Activated T-cell treated with anti-CD3 and anti-CD28 coated beads, Interleukin-2, amount 50 U/mL, for 72 hours (primary cell): ENCODE measurements at regions not wholly inside any gene's neighbourhood (a gene's known extent, or its start where the extent isn't known, plus 50 kb on each side); places are given as distances from the start of the nearest gene placed in this dataset.

ENCODE experiments used
- ATAC-seq, 2 donors: fragments of 150-1000 bp; cut with Tn5 transposase; replicated peaks in 1 of 2; 2 replicates each; pipeline ENCODE4 v1.10.0; 2021; ENCODE audit warnings: moderate library complexity in 2 of 2, mild to moderate bottlenecking in 1 of 2
- DNase-seq, 2 donors: peaks; one replicate each; pipeline ENCODE4 v3.0.0; 2021 to 2022; ENCODE audit warnings: mixed read lengths in 1 of 2
- H3K27ac Mint-ChIP-seq: one replicate; pipeline ENCODE4 v1.8.0; 2022; ENCODE audit warnings: mild to moderate bottlenecking, moderate library complexity, mixed read lengths
- H3K27me3 Mint-ChIP-seq: one replicate; pipeline ENCODE4 v1.8.0; 2022; ENCODE audit warnings: low read depth, mixed read lengths
- H3K36me3 Mint-ChIP-seq, 2 donors: one replicate each; pipeline ENCODE4 v1.8.0; 2022; ENCODE audit warnings: mixed read lengths in 2 of 2, mild to moderate bottlenecking in 1 of 2; ENCODE audit not compliant: insufficient read depth in 2 of 2
- H3K4me1 Mint-ChIP-seq: one replicate; pipeline ENCODE4 v1.8.0; 2022; ENCODE audit warnings: low read depth, mixed read lengths
- H3K4me3 Mint-ChIP-seq, 2 donors: one replicate each; pipeline ENCODE4 v1.8.0; 2022; ENCODE audit warnings: mild to moderate bottlenecking in 2 of 2, mixed read lengths in 2 of 2, moderate library complexity in 2 of 2
- H3K9me3 Mint-ChIP-seq, 2 donors: one replicate each; pipeline ENCODE4 v1.8.0; 2022; ENCODE audit warnings: mixed read lengths in 2 of 2

DNA sequence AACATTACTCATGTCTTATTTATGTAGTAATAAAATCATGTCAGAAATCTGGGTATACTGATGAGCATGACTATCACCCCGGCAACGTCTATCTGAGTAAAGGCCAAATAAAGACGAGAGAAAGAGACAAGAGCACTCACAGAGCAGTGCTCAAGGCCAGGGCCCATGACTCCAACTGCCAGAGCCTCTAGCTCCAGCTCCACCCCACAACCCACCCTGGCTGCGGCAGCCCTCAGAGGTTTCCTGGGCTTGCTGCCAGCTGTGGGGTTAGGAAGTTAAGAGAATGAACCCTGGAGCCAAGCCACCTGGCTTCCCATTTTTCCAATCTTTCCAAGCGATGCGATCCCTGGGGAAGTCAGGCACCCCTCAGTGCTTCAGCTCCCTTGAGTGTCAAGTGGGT, 92.0 kb upstream of the PAX1 start:
- Mint-ChIP-seq H3K4me3 (no peak overlapping the region), H3K27me3 (peaks cover 24% of the 10 kb centered on the region)

DNA sequence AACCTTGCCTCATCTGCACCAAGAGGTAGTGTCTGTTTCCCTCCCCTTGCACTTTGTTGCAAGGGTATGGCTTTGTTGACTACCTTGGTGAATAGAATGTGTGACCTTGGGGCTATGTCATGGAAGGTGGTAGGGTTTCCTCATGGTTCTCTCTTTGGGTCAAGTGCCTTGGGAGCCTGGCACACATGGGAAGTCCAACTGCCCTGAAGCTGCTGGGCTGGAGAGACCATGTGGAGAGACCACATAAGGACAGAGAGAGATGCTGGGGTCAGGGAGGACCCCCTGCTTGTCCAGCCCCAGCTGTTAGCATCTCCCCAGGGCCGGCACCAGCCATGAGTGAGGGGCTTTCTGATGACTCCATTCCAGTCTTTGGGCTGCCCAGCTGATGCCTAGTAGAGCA, 95.5 kb upstream of the PAX1 start:
- no peak for DNase-seq
- no peak for ATAC-seq
- Mint-ChIP-seq H3K27ac (no peak overlapping the region), H3K4me3 (no peak overlapping the region), H3K36me3 (peaks cover 4 to 7% of the 10 kb centered on the region in 2 donors), H3K4me1 (no peaks in the 10 kb centered on the region), H3K27me3 (peaks cover 21% of the 10 kb centered on the region), H3K9me3 (peaks cover 5 to 8% of the 10 kb centered on the region in 2 donors)

More for the DNA sequence above, 92.0 kb upstream of the PAX1 start:
- no peak overlapping the region for H3K27ac Mint-ChIP-seq
- peaks cover 0 to 1% of the 10 kb centered on the region in 2 donors for H3K9me3 Mint-ChIP-seq
- DNase-seq (no peak), ATAC-seq (no peak)
- H3K36me3 Mint-ChIP-seq: no peaks in the 10 kb centered on the region
- no peaks in the 10 kb centered on the region for H3K4me1 Mint-ChIP-seq

GRCh38 chr20:21609221-21609620, 95.4 kb upstream of the NKX2-2 start:
- Mint-ChIP-seq H3K36me3 (peaks cover 4 to 7% of the 10 kb centered on the region in 2 donors), H3K4me1 (no peaks in the 10 kb centered on the region), H3K4me3 (no peak overlapping the region), H3K9me3 (peaks cover 5 to 9% of the 10 kb centered on the region in 2 donors), H3K27me3 (peaks cover 21% of the 10 kb centered on the region), H3K27ac (no peak overlapping the region)
- ATAC-seq (no peak), DNase-seq (no peak)

- Mint-ChIP-seq H3K4me1 (no peaks in the 10 kb centered on the region), H3K9me3 (peaks cover 5 to 11% of the 10 kb centered on the region in 2 donors), H3K27ac (no peak overlapping the region), H3K4me3 (no peak overlapping the region), H3K27me3 (peaks cover 19% of the 10 kb centered on the region), H3K36me3 (peaks cover 4 to 7% of the 10 kb centered on the region in 2 donors)
- ATAC-seq (no peak), DNase-seq (no peak)
These were observed 94.9 kb upstream of the NKX2-2 start for GRCh38 chr20:21608777-21609176.

DNA sequence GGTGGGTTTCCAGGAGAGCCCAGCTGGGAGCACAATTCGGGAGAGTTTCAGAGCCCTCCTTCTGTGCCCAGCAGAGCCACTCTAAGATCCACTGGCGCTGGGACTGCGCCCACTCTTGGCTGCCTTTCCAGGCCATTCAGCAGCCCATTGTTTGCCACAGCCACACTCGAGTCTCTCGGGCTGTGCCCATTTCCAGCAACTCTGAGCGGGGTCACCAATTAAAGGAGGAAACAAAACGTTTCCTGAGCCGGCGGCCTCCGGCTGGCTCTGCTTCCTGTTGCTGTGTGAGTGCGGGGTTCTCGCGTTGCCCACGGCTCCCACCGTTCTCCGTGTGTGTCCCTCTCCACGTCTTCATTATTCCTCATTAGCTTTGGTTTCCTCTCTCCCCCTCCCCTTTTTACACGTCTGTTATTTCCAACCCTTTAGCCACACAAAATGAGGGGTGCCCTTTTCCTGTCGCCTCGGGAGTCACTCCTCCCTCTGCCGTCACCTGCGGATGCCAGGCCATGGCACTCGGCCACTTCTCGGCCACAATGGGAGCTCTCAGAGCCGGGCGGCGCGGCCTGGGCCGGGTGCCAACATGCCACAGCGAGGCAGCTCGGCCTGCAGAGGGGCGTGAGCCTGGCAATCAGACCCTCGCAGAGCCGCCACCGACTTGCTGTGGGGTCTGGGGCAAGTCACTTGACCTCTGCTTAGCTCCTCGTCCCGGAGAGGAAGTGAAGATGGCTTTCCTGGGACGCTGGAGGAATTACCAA, 94.3 kb upstream of the NKX2-2 start:
- ATAC-seq: no peak
- H3K4me3 Mint-ChIP-seq: no peak overlapping the region
- no peak for DNase-seq
- no peak overlapping the region for H3K27ac Mint-ChIP-seq
- H3K9me3 Mint-ChIP-seq: peaks cover 5 to 11% of the 10 kb centered on the region in 2 donors
- H3K4me1 Mint-ChIP-seq: no peaks in the 10 kb centered on the region
- peaks cover 4 to 7% of the 10 kb centered on the region in 2 donors for H3K36me3 Mint-ChIP-seq
- peaks cover 18% of the 10 kb centered on the region for H3K27me3 Mint-ChIP-seq

DNA sequence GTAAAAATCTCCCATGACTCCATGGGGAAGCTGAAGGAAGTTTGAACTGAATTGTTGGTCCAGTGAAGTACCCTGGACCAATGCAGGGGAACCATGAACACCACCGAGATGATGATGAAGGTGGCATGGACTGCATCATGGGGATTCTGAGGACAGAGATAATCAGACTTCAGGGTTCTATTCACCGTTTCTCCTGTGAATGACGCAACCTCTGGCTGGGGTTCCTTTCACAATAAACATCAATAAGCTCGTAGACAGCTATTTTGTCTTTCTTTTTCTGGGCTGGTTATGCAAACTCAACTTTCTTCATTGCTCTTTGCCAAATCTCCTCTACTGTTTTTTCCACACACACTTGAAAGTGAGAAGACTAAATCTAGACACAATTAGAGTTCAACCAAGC, 87.9 kb upstream of the NKX2-2 start:
- H3K9me3 Mint-ChIP-seq: peaks cover 7 to 8% of the 10 kb centered on the region in 2 donors
- peaks cover 4% of the 10 kb centered on the region for H3K27me3 Mint-ChIP-seq
- peaks cover 5% of the 10 kb centered on the region in 2 donors for H3K36me3 Mint-ChIP-seq
- no peaks in the 10 kb centered on the region for H3K4me1 Mint-ChIP-seq
- DNase-seq: no peak
- H3K4me3 Mint-ChIP-seq: no peak overlapping the region
- H3K27ac Mint-ChIP-seq: no peak overlapping the region
- no peak for ATAC-seq

DNA sequence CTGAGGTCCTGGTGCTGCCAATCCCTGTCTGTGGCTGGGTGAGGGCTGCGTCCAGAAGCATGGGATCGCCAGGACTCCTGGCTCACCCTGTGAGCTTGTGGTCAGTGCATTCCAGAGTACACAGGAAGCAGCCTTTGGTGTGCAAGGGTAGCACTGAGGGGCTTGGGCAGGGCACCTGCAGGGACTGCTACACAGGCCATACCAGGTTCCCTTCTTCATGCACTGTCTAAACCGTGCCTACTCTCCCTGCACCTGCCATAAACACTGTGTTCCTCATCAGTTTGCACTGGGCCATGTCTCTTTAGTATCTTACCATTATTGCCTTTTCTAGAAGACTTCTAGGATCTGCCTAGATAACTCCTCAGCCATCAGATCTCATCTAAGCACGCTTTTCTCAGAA, 72.8 kb upstream of the NKX2-2 start:
- no peak for ATAC-seq
- Mint-ChIP-seq H3K4me1 (no peaks in the 10 kb centered on the region), H3K4me3 (no peak overlapping the region), H3K9me3 (no peaks in the 10 kb centered on the region), H3K36me3 (no peaks in the 10 kb centered on the region), H3K27me3 (peaks cover 6% of the 10 kb centered on the region), H3K27ac (no peak overlapping the region)
- DNase-seq: no peak

DNA sequence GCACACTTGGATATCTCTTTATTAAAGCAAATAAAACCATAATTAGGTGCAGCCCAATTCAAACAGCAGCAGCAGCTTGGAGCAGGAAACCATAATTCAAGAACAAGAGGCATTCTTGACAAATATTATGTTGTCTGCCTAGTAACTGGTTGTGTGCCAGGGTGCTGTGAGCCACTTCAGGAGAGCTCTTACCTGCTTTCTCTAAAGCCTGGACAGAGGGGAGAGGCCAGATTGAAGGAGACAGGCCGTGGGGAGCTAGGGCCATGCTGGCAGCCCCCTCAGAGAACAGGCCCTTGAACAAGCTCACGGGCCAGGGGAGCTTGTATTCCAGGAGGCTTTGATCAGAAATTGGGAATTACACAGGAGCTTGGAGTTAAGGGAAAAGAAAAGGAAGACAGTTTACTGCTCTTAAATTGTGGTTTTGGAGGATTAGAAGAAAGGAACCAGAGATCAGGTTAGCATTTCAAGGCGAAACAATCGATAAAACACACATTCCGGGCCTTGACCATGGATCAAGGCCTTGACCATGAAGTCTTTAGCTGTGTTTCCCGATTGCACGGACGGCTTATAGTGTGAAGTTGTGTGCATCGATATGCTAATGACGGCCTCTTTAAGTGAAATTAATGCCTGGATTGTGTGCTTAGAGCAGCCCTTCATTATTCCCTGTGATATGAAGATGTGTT, 69.8 kb upstream of the NKX2-2 start:
- no peak overlapping the region for H3K4me3 Mint-ChIP-seq

DNA sequence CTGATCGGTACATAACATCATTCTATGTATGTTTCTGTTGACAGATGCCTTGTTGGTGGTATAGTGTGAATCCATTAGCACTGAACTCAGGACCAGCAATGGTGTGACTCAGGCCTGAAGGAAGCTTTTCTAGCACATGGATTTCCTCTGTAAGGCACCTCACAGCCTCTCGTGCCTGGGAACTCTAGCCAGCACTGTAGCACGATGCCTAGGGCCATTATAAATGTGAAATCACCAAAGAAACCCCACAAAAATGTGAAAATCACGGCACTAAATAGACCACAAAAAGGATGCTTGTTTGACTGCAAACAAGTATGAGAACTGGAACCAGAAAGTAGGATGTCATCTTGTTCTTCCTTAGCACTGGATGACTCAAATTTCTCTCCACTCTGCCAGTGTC, 63.7 kb upstream of the NKX2-2 start:
- DNase-seq (no peak), ATAC-seq (no peak)
- Mint-ChIP-seq H3K27ac (no peak overlapping the region), H3K36me3 (no peaks in the 10 kb centered on the region), H3K4me1 (no peaks in the 10 kb centered on the region), H3K4me3 (no peak overlapping the region), H3K9me3 (no peaks in the 10 kb centered on the region), H3K27me3 (peaks cover 57% of the 10 kb centered on the region)

More for the DNA sequence above, 69.8 kb upstream of the NKX2-2 start:
- no peaks in the 10 kb centered on the region for H3K9me3 Mint-ChIP-seq
- H3K4me1 Mint-ChIP-seq: no peaks in the 10 kb centered on the region
- H3K36me3 Mint-ChIP-seq: no peaks in the 10 kb centered on the region
- no peak for ATAC-seq
- peaks cover 23% of the 10 kb centered on the region for H3K27me3 Mint-ChIP-seq
- H3K27ac Mint-ChIP-seq: no peak overlapping the region
- DNase-seq: no peak

GRCh38 chr20:21575981-21576740, 62.3 kb upstream of the NKX2-2 start:
- no peak overlapping the region for H3K27ac Mint-ChIP-seq
- no peaks in the 10 kb centered on the region for H3K9me3 Mint-ChIP-seq
- H3K4me1 Mint-ChIP-seq: peaks cover 2% of the 10 kb centered on the region
- H3K4me3 Mint-ChIP-seq: no peak overlapping the region
- peaks cover 53% of the 10 kb centered on the region for H3K27me3 Mint-ChIP-seq
- ATAC-seq: no peak
- no peaks in the 10 kb centered on the region for H3K36me3 Mint-ChIP-seq
- DNase-seq: no peak

- Mint-ChIP-seq H3K27me3 (peaks cover 43% of the 10 kb centered on the region), H3K9me3 (no peaks in the 10 kb centered on the region), H3K36me3 (no peaks in the 10 kb centered on the region), H3K4me3 (no peak overlapping the region), H3K27ac (no peak overlapping the region), H3K4me1 (peaks cover 8% of the 10 kb centered on the region)
- DNase-seq: no peak
- no peak for ATAC-seq
These were observed 61.3 kb upstream of the NKX2-2 start for GRCh38 chr20:21575167-21575566.

- DNase-seq (no peak), ATAC-seq (no peak)
- no peaks in the 10 kb centered on the region for H3K36me3 Mint-ChIP-seq
- H3K4me3 Mint-ChIP-seq: no peak overlapping the region
- no peaks in the 10 kb centered on the region for H3K9me3 Mint-ChIP-seq
- peaks cover 36% of the 10 kb centered on the region for H3K27me3 Mint-ChIP-seq
- no peak overlapping the region for H3K27ac Mint-ChIP-seq
- peaks cover 8% of the 10 kb centered on the region for H3K4me1 Mint-ChIP-seq
These were observed 60.6 kb upstream of the NKX2-2 start for GRCh38 chr20:21574443-21574842.

DNA sequence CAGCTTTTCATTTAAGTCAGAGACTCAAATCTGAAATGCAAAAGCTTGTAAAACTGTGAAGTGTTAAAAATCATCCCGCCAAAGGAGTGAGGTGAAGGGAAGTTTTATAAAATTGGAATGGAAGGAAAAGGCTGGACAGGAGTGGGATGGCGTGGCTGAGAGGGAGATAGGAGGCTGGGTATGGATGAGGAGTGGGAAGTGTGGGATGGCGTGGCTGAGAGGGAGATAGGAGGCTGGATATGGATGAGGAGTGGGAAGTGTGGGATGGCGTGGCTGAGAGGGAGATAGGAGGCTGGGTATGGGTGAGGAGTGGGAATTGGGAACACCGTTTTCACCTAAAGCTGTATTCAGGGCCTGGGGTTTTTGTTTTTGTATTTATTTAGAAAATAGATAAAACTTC, 59.4 kb upstream of the NKX2-2 start:
- DNase-seq (no peak), ATAC-seq (no peak)
- H3K4me1 Mint-ChIP-seq: peaks cover 8% of the 10 kb centered on the region
- no peaks in the 10 kb centered on the region for H3K36me3 Mint-ChIP-seq
- H3K4me3 Mint-ChIP-seq: no peak overlapping the region
- no peak overlapping the region for H3K27ac Mint-ChIP-seq
- peaks cover 34% of the 10 kb centered on the region for H3K27me3 Mint-ChIP-seq
- no peaks in the 10 kb centered on the region for H3K9me3 Mint-ChIP-seq
